ENCODE measurements at regions not wholly inside any gene's neighbourhood (a gene's known extent, or its start where the extent isn't known, plus 50 kb on each side); places are given as distances from the start of the nearest gene placed in this dataset.

GRCh38 chr5:2003690-2004365 lies 121.1 kb upstream of the IRX4 start:
- Mint-ChIP-seq H3K9me3 (ENCODE audit: unreplicated experiment) (peaks cover 4% of the 10 kb centered on the region), H3K36me3 (ENCODE audit: unreplicated experiment) (no peaks in the 10 kb centered on the region), H3K27ac (ENCODE audit: unreplicated experiment) (peak overlapping the region; percentile 0), H3K4me3 (ENCODE audit: unreplicated experiment) (no peak overlapping the region), H3K4me1 (ENCODE audit: low read depth, unreplicated experiment) (peaks cover 9% of the 10 kb centered on the region), H3K27me3 (ENCODE audit: unreplicated experiment) (peaks cover 10% of the 10 kb centered on the region)
- TF ChIP-seq CTCF (IDR thresholded peaks at IDR 0.05; ENCODE audit: partially characterized antibody, unreplicated experiment), result no peak
- DNase-seq, result no peak

- Mint-ChIP-seq H3K36me3 (ENCODE audit: unreplicated experiment) (peaks cover 6% of the 10 kb centered on the region), H3K27me3 (ENCODE audit: unreplicated experiment) (peaks cover 9% of the 10 kb centered on the region), H3K4me3 (ENCODE audit: unreplicated experiment) (no peak overlapping the region), H3K9me3 (ENCODE audit: unreplicated experiment) (peaks cover 4% of the 10 kb centered on the region), H3K27ac (ENCODE audit: unreplicated experiment) (peak overlapping the region; percentile 0), H3K4me1 (ENCODE audit: low read depth, unreplicated experiment) (peaks cover 7% of the 10 kb centered on the region)
- no peak for TF ChIP-seq CTCF (IDR thresholded peaks at IDR 0.05; ENCODE audit: partially characterized antibody, unreplicated experiment)
- no peak for DNase-seq
These were observed 120.5 kb upstream of the IRX4 start for GRCh38 chr5:2003206-2003605.

- H3K4me1 Mint-ChIP-seq (ENCODE audit: low read depth, unreplicated experiment), result peaks cover 7% of the 10 kb centered on the region
- H3K9me3 Mint-ChIP-seq (ENCODE audit: unreplicated experiment), result peaks cover 4% of the 10 kb centered on the region
- DNase-seq, result no peak
- TF ChIP-seq CTCF (IDR thresholded peaks at IDR 0.05; ENCODE audit: partially characterized antibody, unreplicated experiment), result no peak
- H3K4me3 Mint-ChIP-seq (ENCODE audit: unreplicated experiment), result no peak overlapping the region
- peaks cover 10% of the 10 kb centered on the region for H3K36me3 Mint-ChIP-seq (ENCODE audit: unreplicated experiment)
- H3K27ac Mint-ChIP-seq (ENCODE audit: unreplicated experiment), result no peak overlapping the region
- peaks cover 13% of the 10 kb centered on the region for H3K27me3 Mint-ChIP-seq (ENCODE audit: unreplicated experiment)
These were observed 118.6 kb upstream of the IRX4 start for GRCh38 chr5:2001300-2001699.

GRCh38 chr5:2000591-2000990 lies 117.9 kb upstream of the IRX4 start:
- Mint-ChIP-seq H3K36me3 (ENCODE audit: unreplicated experiment) (peaks cover 10% of the 10 kb centered on the region), H3K4me3 (ENCODE audit: unreplicated experiment) (no peak overlapping the region), H3K4me1 (ENCODE audit: low read depth, unreplicated experiment) (peaks cover 7% of the 10 kb centered on the region), H3K9me3 (ENCODE audit: unreplicated experiment) (peaks cover 4% of the 10 kb centered on the region), H3K27ac (ENCODE audit: unreplicated experiment) (no peak overlapping the region), H3K27me3 (ENCODE audit: unreplicated experiment) (peaks cover 13% of the 10 kb centered on the region)
- no peak for TF ChIP-seq CTCF (IDR thresholded peaks at IDR 0.05; ENCODE audit: partially characterized antibody, unreplicated experiment)
- no peak for DNase-seq

- H3K4me1 Mint-ChIP-seq (ENCODE audit: low read depth, unreplicated experiment), result peaks cover 7% of the 10 kb centered on the region
- H3K9me3 Mint-ChIP-seq (ENCODE audit: unreplicated experiment), result peaks cover 4% of the 10 kb centered on the region
- peaks cover 10% of the 10 kb centered on the region for H3K36me3 Mint-ChIP-seq (ENCODE audit: unreplicated experiment)
- H3K27me3 Mint-ChIP-seq (ENCODE audit: unreplicated experiment), result peaks cover 13% of the 10 kb centered on the region
- no peak for TF ChIP-seq CTCF (IDR thresholded peaks at IDR 0.05; ENCODE audit: partially characterized antibody, unreplicated experiment)
- no peak overlapping the region for H3K27ac Mint-ChIP-seq (ENCODE audit: unreplicated experiment)
- no peak for DNase-seq
- H3K4me3 Mint-ChIP-seq (ENCODE audit: unreplicated experiment), result no peak overlapping the region
These were observed 117.1 kb upstream of the IRX4 start for GRCh38 chr5:1999794-2000193.

Data from glutamatergic neuron (in vitro differentiated cells).